ENCODE measurements at regions not wholly inside any gene's neighbourhood (a gene's known extent, or its start where the extent isn't known, plus 50 kb on each side); places are given as distances from the start of the nearest gene placed in this dataset.
"Not testable (repeated sequence)": the region's sequence is repeated elsewhere in the genome, so short reads cannot be mapped to it uniquely, and the experiment has no call there.

DNA sequence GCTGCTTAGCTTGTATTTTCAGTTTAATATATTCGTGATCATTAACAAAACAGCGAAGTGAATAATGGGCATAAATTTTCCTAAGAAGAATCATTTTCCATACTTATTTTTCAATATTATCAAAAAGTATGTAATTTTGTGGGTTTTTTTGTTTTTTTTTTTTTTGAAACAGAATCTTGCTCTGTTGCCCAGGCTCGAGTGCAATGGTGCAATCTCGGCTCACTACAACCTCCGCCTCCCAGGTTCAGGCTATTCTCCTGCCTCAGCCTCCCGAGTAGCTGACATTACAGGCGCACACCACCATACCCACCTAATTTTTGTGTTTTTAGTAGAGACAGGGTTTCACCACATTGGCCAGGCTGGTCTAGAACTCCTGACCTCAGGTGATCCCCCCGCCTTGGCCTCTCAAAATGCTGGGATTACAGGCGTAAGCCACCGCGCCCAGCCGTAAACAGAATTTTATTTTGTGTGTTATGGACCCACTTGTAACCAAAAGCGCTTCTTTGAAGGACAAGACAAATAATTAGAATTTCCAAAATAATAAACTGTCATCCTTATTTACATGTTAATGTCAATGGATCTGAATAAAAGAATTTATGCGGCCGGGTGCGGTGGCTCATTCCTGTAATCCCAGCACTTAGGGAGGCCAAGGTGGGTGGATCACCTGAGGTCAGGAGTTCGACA, 286.5 kb upstream of the MKLN1 start:
- TF ChIP-seq POLR2A (IDR thresholded peaks at IDR 0.05; ENCODE audit: borderline replicate concordance, extremely low read depth, insufficient read depth, insufficient read length); ELF1 (IDR thresholded peaks at IDR 0.05; ENCODE audit: borderline replicate concordance, low read depth); EGR1 (IDR thresholded peaks at IDR 0.05; ENCODE audit: low read depth); POLR2AphosphoS5 (IDR thresholded peaks at IDR 0.05; ENCODE audit: low read depth, low read length); ZFX (IDR thresholded peaks at IDR 0.05); MAX (IDR thresholded peaks at IDR 0.05); JUND (IDR thresholded peaks at IDR 0.05); EZH2 (IDR thresholded peaks at IDR 0.05); FOSL1 (IDR thresholded peaks at IDR 0.05; ENCODE audit: low read depth); YY1 (IDR thresholded peaks at IDR 0.05; ENCODE audit: extremely low read depth, insufficient replicate concordance, low read depth, low read length); REST (IDR thresholded peaks at IDR 0.05; ENCODE audit: low read depth); RAD21 (IDR thresholded peaks at IDR 0.05; ENCODE audit: low read depth); TCF7L2 (IDR thresholded peaks at IDR 0.05; ENCODE audit: borderline replicate concordance, extremely low read depth, insufficient read depth, insufficient read length): not testable (repeated sequence)
- TF ChIP-seq, protein P1, sequence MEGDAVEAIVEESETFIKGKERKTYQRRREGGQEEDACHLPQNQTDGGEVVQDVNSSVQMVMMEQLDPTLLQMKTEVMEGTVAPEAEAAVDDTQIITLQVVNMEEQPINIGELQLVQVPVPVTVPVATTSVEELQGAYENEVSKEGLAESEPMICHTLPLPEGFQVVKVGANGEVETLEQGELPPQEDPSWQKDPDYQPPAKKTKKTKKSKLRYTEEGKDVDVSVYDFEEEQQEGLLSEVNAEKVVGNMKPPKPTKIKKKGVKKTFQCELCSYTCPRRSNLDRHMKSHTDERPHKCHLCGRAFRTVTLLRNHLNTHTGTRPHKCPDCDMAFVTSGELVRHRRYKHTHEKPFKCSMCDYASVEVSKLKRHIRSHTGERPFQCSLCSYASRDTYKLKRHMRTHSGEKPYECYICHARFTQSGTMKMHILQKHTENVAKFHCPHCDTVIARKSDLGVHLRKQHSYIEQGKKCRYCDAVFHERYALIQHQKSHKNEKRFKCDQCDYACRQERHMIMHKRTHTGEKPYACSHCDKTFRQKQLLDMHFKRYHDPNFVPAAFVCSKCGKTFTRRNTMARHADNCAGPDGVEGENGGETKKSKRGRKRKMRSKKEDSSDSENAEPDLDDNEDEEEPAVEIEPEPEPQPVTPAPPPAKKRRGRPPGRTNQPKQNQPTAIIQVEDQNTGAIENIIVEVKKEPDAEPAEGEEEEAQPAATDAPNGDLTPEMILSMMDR (IDR thresholded peaks at IDR 0.05 in 2 of 3, conservative IDR thresholded peaks at IDR 0.05 in 1 of 3; ENCODE audit: borderline replicate concordance in 1 of 3, insufficient read depth in 1 of 3, low read depth in 2 of 3, low read length in 2 of 3) = not testable (repeated sequence)
